C4-2B (cell line): ENCODE measurements at regions not wholly inside any gene's neighbourhood (a gene's known extent, or its start where the extent isn't known, plus 50 kb on each side); places are given as distances from the start of the nearest gene placed in this dataset.

Experiments used
- ZFX ChIP-seq: fragments of 450-650 bp; IDR thresholded peaks from 2 replicates; pipeline ENCODE4 v1.6.1; 2017
- TF ChIP-seq, protein P1 (sequence below): fragments of 450-650 bp; conservative IDR thresholded peaks from 2 replicates; pipeline ENCODE4 v1.5.1; 2017; ENCODE audit warnings: mild to moderate bottlenecking

DNA sequence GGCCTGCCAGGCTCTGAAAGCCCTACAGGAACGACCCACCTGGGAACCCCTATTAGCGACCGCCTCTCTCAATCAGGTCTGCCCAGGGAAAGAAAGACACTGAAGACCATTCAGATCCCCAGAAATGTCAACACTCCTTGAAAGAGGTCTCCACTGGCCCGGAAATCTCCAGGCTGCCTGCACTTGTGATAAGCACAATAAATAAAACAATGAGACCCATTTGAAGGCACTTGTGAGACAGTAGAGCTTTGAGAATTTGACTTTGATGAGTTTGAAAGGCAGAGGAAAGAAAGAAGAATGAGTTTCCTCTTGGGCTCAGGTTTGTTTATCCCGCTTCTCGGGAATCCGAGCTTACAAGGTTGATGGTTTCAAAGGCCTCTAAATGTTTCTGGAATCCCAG, 416.3 kb downstream of the BUD13 start:
- TF ChIP-seq, protein P1, sequence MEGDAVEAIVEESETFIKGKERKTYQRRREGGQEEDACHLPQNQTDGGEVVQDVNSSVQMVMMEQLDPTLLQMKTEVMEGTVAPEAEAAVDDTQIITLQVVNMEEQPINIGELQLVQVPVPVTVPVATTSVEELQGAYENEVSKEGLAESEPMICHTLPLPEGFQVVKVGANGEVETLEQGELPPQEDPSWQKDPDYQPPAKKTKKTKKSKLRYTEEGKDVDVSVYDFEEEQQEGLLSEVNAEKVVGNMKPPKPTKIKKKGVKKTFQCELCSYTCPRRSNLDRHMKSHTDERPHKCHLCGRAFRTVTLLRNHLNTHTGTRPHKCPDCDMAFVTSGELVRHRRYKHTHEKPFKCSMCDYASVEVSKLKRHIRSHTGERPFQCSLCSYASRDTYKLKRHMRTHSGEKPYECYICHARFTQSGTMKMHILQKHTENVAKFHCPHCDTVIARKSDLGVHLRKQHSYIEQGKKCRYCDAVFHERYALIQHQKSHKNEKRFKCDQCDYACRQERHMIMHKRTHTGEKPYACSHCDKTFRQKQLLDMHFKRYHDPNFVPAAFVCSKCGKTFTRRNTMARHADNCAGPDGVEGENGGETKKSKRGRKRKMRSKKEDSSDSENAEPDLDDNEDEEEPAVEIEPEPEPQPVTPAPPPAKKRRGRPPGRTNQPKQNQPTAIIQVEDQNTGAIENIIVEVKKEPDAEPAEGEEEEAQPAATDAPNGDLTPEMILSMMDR = no peak
- no peak for TF ChIP-seq ZFX
